Iris pigment epithelial cell (primary cell): ENCODE measurements at regions not wholly inside any gene's neighbourhood (a gene's known extent, or its start where the extent isn't known, plus 50 kb on each side); places are given as distances from the start of the nearest gene placed in this dataset.
"Not testable (repeated sequence)": the region's sequence is repeated elsewhere in the genome, so short reads cannot be mapped to it uniquely, and the experiment has no call there.

ENCODE experiments used
- DNase-seq: peaks from one replicate; pipeline ENCODE4 v3.0.0-alpha.2; 2011; ENCODE audit warnings: low read depth

- DNase-seq, result no peak
Observed at GRCh38 chr17:77821114-77821513, 137.4 kb upstream of the TNRC6C start.

GRCh38 chr17:77822302-77823030, 136.0 kb upstream of the TNRC6C start:
- no peak for DNase-seq

- no peak for DNase-seq
Observed at GRCh38 chr17:77824102-77824779, 134.3 kb upstream of the TNRC6C start.

GRCh38 chr17:77824780-77825280, 133.7 kb upstream of the TNRC6C start:
- DNase-seq, result no peak

- DNase-seq, result no peak
Observed at GRCh38 chr17:77825621-77826020, 132.9 kb upstream of the TNRC6C start.

GRCh38 chr17:77826132-77826873, 132.2 kb upstream of the TNRC6C start:
- no peak for DNase-seq

GRCh38 chr17:77827039-77827438, 131.5 kb upstream of the TNRC6C start:
- no peak for DNase-seq

GRCh38 chr17:77827511-77827910, 131.0 kb upstream of the TNRC6C start:
- DNase-seq, result no peak

GRCh38 chr17:77828749-77829539, 129.6 kb upstream of the TNRC6C start:
- no peak for DNase-seq

GRCh38 chr17:77829843-77830799, 128.4 kb upstream of the TNRC6C start:
- DNase-seq, result peak; percentile 79

- no peak for DNase-seq
Observed at GRCh38 chr17:77830816-77831473, 127.6 kb upstream of the TNRC6C start.

- DNase-seq, result peak; percentile 69
Observed at GRCh38 chr17:77831474-77832179, 126.9 kb upstream of the TNRC6C start.

GRCh38 chr17:77832180-77832560, 126.3 kb upstream of the TNRC6C start:
- DNase-seq, result no peak

- DNase-seq, result no peak
Observed at GRCh38 chr17:77833769-77834168, 124.7 kb upstream of the TNRC6C start.

GRCh38 chr17:77834170-77835115, 124.1 kb upstream of the TNRC6C start:
- peak; percentile 94 for DNase-seq

GRCh38 chr17:77836557-77837041, 121.9 kb upstream of the TNRC6C start:
- peak; percentile 67 for DNase-seq

GRCh38 chr17:77837072-77837471, 121.4 kb upstream of the TNRC6C start:
- DNase-seq, result not testable (repeated sequence)

GRCh38 chr17:77837917-77838316, 120.6 kb upstream of the TNRC6C start:
- DNase-seq, result no peak
